ENCODE measurements at regions not wholly inside any gene's neighbourhood (a gene's known extent, or its start where the extent isn't known, plus 50 kb on each side); places are given as distances from the start of the nearest gene placed in this dataset.

DNA sequence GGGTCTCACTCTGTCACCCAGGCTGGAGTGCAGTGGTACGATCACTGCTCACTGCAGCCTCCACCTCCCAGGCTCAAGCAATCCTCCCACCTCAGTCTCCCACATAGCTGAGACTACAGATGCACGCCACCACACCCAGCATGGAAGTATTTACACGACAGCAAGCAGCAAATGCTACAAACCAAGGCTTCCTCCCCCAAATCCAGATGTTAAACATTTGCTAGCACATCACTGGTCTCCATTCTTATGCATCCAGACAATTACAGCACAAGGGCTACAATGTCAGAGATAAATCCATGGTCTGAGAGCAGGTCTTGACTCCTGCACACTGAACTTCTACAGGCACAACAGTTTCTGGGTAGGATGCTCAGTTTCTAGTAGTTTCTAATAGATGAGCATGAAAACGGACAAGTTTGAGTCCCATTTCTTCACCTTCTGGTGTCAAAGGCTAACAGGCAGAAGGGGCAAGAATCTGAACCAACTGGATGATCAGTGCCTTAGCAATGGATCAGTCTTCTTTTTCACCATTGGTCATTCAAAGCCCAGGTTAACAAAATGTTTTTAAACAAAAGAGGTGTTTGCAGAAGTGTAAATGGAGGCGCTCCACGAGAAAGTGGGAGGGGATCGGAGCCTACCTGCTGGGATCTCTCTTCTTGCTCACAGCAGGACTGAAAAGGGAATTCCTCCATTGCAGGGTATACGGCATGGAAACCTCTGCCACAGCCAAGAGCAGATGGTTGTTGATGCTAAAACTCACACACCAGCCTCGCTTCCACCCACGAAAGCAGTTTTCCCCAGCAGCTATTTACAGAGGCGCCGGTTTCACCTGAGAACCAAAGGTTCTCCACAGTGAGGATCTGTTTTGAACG is 135.0 kb upstream of the ARL4C start:
- DNase-seq = no peak

DNA sequence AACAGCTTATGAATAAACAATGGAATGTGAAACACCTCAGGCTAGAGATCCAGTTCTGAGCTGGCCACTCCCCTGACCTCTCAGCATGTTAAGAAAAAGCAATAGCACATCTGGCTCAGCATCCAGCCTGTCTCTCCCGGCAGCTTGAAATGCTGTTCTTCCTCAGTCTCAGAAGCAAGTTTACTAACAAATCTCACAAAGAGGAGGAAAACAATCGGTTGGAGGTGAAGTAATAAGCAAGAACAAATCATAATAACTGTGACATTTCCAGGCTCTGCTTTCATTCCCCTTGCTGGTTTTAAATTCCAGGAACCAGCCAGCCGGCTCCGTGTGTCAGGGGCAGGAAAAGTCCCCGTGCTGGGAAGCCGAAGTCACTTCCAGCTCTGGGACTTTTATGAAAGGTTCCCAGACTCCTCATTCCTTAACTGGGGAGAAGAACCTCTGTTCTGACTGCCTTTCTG is 133.9 kb upstream of the ARL4C start:
- no peak for DNase-seq

DNA sequence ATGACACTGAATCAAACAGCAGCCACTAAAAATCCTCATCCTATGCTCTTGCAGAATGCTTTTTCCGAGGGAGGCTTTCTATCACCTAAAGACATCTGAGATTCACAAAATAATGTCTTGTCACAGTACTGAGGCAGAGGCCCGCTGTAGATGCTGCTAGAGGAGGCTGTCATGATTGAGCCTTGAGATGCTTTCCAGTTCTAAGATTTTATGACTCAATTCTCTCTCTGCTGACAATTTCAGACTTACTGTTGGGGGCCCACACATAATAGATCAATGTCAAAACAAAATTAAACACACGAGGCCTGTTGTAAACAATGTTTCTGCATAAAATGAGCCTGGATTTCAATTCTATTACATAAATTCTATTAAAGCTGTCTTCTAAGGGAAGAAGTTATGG is 132.7 kb upstream of the ARL4C start:
- DNase-seq = no peak

DNA sequence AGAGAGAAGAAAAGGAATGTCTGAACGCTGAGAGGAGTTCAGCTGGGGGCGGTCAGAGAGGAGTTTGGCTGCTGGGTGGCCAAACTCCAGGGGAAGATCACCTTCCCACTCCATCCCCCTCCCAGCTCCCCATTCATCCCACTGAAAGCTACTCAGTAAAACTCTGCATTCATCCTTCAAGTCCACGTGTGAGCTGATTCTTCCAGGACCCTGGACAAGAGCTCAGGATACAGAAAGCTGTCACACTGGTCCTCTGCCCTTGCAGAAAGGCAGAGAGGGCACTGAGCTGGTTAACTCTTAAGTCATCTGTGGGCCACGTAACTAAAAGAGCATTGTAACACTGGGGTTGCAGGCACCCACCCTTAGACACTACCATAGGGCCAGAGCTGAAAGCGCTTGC is 132.1 kb upstream of the ARL4C start:
- no peak for DNase-seq

DNA sequence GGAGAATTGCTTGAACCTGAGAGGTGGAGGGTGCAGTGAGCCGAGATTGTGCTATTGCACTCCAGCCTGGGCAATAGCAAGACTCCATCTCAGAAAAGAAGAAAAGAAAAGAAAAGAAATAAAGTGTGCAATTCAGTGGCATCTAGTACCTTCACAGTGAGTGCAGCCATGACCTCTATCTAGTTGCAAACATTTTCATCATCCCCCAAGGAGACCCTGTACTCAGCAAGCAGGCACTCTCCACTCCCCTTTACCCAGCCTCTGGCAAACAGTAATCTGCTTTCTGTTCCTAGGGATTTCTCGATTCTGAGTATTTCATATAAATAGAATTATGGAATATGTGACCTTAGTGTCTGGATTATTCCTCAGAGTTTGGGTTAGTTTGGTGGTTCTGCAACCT is 130.4 kb upstream of the ARL4C start:
- DNase-seq = no peak

DNA sequence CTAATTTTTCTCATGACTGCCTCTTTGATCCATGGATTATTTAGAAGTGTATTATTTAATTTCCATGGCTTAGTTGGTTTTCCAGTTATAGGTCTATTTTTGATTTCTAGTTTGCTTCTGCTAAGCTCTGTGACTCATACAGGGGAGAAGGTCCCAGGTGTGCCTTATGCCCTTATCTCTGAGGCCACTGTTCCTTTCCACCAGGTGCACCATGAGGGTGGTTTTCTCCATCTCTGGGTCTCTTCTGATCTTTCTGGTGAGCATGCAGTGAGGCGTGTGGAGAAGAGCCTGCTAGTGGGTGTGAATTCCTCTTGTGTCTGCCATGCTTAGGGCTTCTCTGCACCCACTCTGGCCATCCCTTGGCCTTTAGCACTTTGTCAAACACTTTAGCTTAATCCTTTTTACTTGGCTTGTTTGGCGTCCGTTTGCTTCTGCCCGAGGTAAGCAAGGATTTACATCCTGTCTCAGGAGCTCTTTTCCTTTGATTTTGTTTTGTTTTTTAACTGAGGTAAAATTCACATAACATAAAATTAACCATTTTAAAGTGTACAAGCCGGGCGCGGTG is 129.8 kb upstream of the ARL4C start:
- DNase-seq = no peak

DNA sequence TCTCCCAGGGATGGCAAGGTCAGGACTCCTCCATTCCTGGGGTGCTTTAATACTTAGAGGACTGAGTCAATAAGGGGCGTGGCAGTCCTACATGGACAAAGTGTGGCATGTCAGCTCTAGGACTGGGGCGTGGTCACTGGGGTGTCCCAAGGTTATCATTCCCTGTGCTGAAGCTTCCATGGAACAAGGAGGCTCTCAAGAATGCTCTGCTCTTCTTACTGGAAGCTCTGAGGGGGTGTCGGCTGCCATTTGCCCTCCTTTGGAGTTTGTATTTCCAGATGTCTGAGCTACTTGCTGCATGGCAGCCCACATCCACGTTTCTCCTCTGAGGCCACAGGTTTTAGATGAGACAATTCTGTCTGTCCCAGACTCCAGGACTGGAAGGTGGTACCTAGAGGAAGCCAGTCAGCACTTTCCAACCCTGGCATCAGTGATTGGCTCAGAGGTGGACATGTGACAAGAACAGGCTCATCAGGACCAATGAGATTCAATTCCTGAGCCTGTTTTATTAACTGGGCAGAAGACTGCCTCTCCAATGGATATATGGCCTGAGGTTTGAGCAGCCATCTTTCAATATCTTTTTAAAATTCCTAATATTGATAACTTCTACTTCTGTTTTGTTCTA is 128.9 kb upstream of the ARL4C start:
- DNase-seq = no peak

DNA sequence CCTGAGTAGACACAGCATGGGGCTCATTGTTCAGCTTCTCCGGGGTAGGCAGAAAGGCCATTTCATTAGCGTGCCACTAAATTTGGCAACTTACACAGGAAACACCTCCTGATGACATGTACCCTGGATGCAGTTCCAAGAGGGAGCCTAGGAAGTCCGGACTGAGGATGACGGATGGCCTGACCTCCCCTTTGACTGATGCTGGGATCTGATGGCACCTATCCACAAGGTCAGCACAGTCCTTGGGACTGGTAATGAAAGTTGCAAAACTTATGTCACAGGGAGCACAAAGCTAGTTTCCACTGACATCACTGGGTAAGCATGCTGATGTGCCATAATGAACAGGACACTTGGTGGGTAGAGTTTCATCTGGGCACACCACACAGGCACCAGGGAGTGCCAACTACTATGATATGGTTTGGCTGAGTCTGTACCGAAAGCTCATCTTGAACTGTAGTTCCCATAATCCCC is 126.7 kb upstream of the ARL4C start:
- DNase-seq = no peak

DNA sequence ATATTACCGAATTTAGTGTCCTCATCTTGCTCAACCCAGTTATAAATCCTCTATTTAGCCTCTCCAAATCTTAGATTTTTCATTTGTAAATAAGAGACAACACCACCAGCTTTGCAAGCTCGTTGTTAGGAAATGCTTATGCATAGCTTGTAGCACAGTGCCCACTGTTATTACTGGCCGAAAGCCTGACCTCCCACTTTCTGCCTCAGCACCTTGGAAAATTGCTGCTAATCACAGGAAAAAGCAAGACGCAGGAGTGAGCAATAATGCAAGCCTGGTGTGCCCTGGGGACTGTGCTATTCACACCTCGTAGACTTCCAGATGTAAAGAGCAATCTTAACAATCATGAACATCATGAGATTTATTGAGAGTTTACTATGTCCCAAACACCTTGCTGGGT is 124.2 kb upstream of the ARL4C start:
- no peak for DNase-seq

DNA sequence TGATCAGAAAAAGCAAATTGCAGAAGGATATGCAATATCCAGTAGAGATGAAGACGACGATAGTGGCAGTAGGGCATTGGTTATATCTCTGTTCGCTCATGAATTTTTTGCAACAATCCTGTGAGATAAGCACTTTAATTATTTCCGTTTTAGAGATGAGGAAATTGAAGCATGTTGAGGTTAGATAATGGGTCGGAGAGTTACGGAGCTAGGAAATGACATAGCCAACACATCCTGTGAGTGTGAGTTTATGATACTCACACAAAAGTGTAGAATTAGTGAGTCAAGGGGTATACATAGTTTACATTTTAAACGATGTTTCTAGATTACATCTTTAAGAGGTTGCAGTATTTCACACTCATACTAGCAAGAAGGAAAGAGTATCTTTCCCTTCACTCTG is 123.1 kb upstream of the ARL4C start:
- DNase-seq = no peak

DNA sequence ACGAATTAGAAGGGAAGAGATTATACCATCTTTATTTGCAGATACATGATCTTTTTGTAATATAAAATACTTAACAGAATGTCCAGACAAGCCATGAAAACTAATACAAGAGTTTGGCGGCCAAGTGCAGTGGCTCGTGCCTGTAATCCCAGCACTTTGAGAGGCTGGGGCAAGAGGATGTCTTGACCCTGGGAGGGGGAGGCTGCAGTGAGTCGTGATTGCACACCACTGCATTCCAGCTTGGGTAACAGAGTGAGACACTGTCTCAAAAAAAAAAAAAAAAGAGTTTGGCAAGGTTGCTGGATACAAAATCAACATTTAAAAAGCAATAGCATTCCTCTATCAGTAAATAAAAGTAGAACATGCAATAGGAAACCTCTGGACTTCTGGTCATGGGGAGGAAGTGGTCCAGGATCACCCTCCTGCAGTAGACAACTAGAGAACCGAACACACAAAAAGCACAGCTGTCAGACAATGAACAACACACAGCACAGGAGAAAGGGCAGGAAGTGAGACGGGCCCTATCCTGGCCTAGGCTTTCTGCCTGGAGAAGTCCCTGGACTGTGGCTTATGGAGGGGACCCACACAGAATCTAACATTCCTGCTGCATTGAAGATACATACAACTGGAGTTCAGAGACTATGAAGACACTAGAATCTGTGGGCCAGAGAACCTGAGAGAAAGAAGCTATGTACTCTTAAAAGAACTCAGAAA is 118.9 kb upstream of the ARL4C start:
- DNase-seq = no peak

DNA sequence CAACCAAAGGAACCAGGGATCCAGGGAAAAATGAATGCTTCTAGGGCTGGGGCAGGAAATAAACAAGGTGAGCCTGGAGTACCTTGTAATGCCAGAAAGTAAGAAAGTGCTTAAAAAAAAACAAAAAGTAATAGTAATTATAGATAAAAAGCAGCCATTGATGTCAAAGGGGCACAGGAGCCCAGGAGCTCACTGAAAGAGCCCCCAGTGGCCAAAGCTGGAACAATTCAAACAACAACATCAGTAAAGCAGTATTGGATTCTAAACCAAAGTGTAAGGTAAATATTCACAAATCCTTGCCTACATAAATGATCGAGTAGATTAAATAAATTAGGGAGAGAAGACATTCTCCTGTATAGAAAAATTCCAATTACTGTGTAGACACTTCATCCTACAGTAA is 114.3 kb upstream of the ARL4C start:
- DNase-seq = no peak

DNA sequence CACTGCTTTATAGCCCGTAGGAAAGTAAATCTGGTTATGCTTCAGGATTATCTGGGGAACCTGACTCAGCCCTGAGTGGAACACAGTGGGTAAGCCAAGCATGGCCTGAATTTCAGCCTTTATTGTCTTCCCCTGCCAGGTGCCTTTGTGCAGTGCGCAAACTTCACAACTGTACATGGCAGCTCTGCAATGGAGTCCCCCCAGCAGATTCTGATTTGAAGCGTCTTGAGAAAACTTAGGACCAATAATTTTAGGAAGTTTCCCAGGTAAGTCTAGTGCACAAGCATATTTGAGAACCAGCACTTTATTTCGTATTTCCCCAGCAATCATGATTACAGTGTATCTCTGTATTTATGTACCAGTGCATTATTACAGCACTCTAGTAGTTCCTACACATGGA is 112.1 kb upstream of the ARL4C start:
- no peak for DNase-seq

DNA sequence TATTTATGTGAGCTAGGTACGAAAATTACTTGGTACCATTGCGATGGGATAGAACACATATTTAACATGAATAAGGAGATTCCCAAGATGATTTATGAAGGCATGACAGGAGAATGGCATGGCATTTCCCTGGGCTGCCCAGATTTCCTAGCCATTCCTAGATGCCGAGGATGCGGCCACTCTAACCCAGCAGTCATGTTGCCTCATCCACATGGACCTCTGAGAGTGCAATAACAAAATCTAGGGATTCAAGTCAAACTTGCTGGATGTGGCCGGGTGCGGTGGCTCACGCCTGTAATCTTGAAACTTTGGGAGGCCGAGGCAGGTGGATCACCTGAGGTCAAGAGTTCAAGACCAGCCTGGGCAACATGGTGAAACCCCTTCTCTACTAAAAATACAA is 110.8 kb upstream of the ARL4C start:
- DNase-seq = no peak

DNA sequence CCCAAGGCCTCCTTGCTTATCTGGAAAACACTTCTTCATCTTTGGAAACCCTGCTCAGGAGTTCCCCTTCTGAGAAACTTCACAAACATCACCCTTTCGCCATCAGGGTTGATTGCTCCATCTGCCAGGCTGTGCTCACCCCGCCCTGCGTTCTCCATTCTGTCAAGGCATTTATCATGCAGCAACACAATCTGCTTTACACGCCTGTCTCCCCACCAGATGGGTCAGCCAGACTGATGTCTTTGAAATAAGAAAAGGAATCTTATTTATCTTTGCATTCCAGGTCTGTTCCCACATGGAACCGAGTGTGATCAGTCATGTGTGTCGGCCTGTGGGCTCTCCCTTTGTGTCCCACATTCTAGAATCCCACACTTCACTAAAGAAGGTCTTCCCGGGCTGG is 110.0 kb upstream of the ARL4C start:
- peak; percentile 33 for DNase-seq

DNA sequence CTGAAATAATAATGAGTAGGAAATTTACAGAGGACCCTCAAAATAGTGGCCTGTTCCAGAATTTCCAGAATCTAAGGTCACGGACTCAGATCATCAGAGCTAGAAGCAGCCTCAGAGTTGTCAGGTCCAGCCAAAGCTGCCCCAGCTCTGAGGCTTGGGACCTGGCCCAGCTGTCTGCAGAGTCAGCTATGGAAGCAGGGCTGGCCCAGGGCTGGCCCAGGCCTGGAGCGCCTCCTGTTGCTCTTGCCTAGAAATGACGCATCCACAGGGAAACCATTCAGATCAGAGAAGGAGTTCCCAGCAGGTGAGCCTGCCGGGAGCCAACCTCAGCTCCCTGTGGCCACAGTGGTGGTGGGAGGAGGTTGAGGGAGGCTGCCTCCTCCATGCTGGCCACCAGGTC is 106.7 kb upstream of the ARL4C start:
- no peak for DNase-seq

DNA sequence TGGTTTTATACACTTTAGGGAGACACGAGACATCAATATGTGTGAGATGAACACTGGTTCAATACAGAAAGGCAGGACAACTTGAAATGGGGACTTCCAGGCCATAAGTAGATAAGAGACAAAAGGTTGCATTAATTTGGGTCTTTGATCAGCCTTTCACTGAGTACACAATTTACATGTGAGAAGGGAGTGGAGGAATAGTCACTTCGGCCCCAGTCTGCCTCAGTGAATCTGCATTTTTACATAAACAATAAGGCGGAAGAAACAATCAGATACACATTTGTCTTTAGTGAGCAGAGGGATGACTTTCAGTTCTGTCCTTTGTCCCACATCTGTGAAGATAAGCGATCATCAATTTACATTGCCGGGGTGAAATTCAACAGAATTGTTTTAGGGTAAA is 104.3 kb upstream of the ARL4C start:
- no peak for DNase-seq

DNA sequence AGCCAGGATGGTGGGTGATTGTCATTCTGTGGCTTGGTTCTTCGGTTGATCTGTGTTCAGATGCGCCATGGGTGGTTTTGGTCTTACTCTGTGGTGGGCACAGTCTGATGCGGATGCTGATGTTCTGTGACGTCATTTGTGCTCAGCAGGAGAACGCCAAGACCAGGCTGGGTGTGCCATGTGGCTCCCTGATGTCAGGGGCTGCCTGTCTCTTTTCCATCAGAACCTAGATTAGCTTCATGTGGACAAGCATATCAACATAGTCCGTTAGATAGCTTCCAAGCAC is 100.6 kb upstream of the ARL4C start:
- DNase-seq = no peak

DNA sequence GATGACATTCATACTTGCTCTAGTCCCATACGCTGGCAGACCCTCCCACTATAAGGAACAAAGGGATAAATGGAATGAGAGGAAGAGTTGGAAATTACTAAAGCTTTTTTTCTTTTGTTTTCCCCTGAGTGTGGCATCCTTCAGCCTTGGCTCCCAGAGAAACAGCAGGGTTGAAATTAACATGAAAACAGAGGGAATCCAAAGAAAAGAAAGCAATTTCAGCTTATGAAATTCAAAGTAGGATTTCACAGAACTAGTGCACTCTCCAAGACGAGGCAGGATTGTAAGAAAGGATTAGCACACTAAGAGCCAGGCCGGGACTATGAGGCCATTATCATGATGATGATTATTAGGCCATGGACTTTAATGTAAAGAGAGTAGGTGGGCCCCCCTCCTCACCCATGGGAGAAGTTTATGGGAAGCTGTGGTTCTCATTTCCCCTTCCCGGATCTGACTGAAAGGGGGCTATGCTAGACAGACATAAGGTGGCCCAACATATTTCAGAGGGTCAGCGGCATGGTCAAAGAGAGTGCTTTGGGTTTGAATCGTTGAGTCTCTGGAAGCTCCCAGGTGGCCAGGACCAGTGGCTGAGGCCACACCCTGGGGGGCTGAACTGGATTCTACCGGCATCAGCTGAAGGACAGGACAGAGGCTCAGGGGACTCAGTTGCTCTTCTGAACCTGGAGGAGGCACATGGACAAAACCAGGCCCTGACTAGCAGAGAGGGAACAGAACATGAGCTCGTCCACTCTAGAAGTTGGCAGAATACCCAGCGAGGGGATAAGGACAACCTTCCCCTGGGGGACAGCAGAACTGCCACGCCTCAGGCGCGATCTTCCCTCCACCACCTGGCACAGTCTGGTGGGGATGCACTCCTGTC is 100.1 kb upstream of the ARL4C start:
- DNase-seq = no peak

DNA sequence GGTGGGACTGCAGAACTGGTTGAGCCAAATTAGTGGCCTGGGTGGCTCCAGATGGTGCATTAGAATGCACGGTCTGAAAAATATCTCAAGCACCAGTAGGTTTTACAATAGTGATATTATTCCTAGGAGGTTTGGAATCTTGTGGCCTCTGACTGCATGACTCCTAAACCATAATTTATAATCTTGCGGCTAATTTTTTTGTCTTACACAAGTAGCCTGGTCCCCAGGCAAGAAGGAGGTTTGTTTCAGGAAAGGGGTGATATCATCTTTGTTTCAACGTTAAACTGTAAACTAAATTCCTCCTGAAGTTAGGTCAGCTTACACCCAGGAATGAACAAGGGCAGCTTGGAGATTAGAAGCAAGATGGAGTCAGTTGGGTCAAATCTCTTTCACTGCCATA is 98.9 kb upstream of the ARL4C start:
- DNase-seq = no peak

DNA sequence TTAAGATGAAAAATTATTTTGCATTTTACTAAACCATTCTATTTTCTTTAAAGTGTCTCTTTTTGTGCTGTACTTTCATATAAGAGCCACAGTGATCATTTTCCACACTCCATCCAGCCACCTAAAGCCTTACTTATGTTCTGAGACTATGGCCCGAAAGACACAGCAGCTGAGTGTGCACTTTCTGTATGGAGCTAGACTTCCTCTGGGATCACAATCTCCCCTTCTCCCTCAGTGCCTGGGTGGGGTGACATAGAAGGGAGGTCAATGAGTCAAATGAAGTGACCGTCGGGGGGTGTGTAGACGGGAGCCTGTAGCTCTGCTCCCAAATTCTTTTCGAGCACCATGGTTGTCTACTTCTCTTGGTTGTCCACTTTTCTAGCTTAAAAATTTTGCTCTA is 97.8 kb upstream of the ARL4C start:
- DNase-seq = no peak

DNA sequence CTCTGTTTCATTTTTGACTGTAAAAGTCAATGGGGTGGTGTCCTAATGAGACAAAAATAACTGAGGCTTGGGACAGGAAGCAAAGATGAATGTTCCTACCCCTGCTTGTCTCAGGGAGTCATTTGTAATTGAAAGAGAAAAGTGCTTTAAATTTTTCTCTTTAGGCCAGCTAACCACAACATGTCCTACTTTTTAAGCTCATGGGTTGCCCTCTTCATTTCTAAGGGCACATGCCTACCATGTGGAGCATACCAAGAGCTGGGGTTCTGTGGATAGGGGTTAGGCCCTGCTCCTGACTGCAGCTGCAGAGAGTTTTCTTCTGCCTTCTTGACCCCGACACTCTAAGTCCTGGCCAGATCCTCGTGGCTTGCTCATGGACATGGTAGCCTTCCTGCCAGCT is 96.8 kb upstream of the ARL4C start:
- no peak for DNase-seq

DNA sequence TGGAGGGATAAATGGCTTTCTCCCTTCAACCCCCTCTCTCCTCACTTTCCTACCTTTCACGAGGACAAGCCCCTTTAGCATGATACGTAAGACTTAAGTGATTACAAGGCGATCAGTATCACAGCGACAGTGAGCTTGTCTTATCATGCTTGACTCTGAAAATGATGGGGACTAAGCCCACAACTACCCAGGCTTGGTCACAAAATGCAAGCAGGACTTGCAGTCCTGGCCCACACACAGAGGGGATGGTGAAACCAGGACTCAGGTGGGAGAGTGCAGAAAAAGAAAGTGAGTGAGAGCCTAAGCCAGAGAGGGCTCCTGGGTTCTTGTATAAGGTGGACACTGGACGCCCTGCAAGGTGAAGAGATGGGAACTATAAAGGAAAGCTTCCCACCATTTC is 95.7 kb upstream of the ARL4C start:
- DNase-seq = no peak
